PC-3 (cell line): ENCODE measurements at regions not wholly inside any gene's neighbourhood (a gene's known extent, or its start where the extent isn't known, plus 50 kb on each side); places are given as distances from the start of the nearest gene placed in this dataset.

Source experiments
- EZH2 ChIP-seq: fragments of 300-600 bp; sonication (generic); IDR thresholded peaks from one replicate; pipeline ENCODE4 v1.6.1; 2017; ENCODE audit warnings: antibody characterized with exemption, mild to moderate bottlenecking, low read length; ENCODE audit not compliant: unreplicated experiment
- EZH2phosphoT487 ChIP-seq: fragments of 300-600 bp; sonication (generic); IDR thresholded peaks from 2 replicates; pipeline ENCODE4 v1.6.1; 2018; ENCODE audit warnings: mild to moderate bottlenecking, antibody characterized with exemption, low read length, borderline replicate concordance
- TF ChIP-seq, protein P1 (sequence below): fragments of 300-600 bp; sonication (generic); conservative IDR thresholded peaks from 2 replicates; pipeline ENCODE4 v1.5.1; 2017; ENCODE audit warnings: antibody characterized with exemption, low read depth, mild to moderate bottlenecking, low read length

DNA sequence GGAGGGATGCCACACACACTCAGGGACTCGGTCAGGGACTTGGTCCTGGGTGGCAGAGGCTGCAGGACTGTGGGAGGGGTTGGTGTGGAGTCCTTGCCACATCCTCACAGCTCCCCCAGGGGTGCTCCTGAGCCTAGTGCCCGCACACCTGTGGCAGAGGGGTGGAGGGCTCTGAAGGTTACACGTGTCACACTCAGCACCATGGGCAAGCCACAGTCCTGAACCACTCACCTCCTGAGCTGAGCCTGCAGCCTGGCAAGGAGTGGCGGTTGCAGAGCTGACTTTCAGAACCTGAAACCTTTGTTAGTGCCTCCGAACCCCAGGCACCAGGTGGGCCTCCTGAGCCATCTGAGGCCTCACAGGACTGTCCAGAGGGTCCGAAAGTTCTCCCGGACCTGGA lies 249.2 kb upstream of the C1orf174 start:
- TF ChIP-seq, protein P1, sequence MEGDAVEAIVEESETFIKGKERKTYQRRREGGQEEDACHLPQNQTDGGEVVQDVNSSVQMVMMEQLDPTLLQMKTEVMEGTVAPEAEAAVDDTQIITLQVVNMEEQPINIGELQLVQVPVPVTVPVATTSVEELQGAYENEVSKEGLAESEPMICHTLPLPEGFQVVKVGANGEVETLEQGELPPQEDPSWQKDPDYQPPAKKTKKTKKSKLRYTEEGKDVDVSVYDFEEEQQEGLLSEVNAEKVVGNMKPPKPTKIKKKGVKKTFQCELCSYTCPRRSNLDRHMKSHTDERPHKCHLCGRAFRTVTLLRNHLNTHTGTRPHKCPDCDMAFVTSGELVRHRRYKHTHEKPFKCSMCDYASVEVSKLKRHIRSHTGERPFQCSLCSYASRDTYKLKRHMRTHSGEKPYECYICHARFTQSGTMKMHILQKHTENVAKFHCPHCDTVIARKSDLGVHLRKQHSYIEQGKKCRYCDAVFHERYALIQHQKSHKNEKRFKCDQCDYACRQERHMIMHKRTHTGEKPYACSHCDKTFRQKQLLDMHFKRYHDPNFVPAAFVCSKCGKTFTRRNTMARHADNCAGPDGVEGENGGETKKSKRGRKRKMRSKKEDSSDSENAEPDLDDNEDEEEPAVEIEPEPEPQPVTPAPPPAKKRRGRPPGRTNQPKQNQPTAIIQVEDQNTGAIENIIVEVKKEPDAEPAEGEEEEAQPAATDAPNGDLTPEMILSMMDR = no peak
- TF ChIP-seq EZH2 = no peak
- no peak for TF ChIP-seq EZH2phosphoT487
